Progenitor cell of endocrine pancreas (in vitro differentiated cells): ENCODE measurements at regions not wholly inside any gene's neighbourhood (a gene's known extent, or its start where the extent isn't known, plus 50 kb on each side); places are given as distances from the start of the nearest gene placed in this dataset.
"Not testable (repeated sequence)": the region's sequence is repeated elsewhere in the genome, so short reads cannot be mapped to it uniquely, and the experiment has no call there.

ENCODE experiments used
- DNase-seq: peaks from one replicate; pipeline ENCODE4 v3.0.0; 2021; ENCODE audit warnings: low spot score; ENCODE audit not compliant: unreplicated experiment
- H3K27ac Mint-ChIP-seq: 2 replicates; pipeline ENCODE4 v1.8.0; 2021; ENCODE audit warnings: mild to moderate bottlenecking, moderate library complexity, mixed read lengths
- H3K27me3 Mint-ChIP-seq: 2 replicates; pipeline ENCODE4 v1.8.0; 2021; ENCODE audit warnings: mixed read lengths
- H3K36me3 Mint-ChIP-seq: 2 replicates; pipeline ENCODE4 v1.8.0; 2022; ENCODE audit warnings: mixed read lengths; ENCODE audit not compliant: insufficient read depth
- H3K4me1 Mint-ChIP-seq: 2 replicates; pipeline ENCODE4 v1.8.0; 2021; ENCODE audit warnings: low read depth, mixed read lengths
- H3K4me3 Mint-ChIP-seq: 2 replicates; pipeline ENCODE4 v1.8.0; 2021; ENCODE audit warnings: low read depth, mild to moderate bottlenecking, moderate library complexity, mixed read lengths
- H3K9me3 Mint-ChIP-seq: 2 replicates; pipeline ENCODE4 v1.8.0; 2021; ENCODE audit warnings: low read depth, mixed read lengths
- CTCF ChIP-seq: fragments of 200-600 bp; sonication (generic); IDR thresholded peaks from one replicate; pipeline ENCODE4 v1.5.0; 2021; ENCODE audit warnings: antibody characterized with exemption, mild to moderate bottlenecking; ENCODE audit not compliant: unreplicated experiment

- Mint-ChIP-seq H3K27ac (no peak overlapping the region), H3K4me3 (no peak overlapping the region), H3K4me1 (no peaks in the 10 kb centered on the region), H3K36me3 (peaks cover 2% of the 10 kb centered on the region), H3K27me3 (no peaks in the 10 kb centered on the region), H3K9me3 (peaks cover 21% of the 10 kb centered on the region)
- TF ChIP-seq CTCF: no peak
- no peak for DNase-seq
These were observed 63.7 kb upstream of the WDFY3 start for GRCh38 chr4:85030156-85030555.

- not testable (repeated sequence) for DNase-seq, H3K27ac Mint-ChIP-seq, H3K27me3 Mint-ChIP-seq, H3K4me3 Mint-ChIP-seq, H3K36me3 Mint-ChIP-seq, H3K4me1 Mint-ChIP-seq
- peaks cover 21% of the 10 kb centered on the region for H3K9me3 Mint-ChIP-seq
These were observed 67.3 kb upstream of the WDFY3 start for GRCh38 chr4:85033838-85034237.

- H3K4me1 Mint-ChIP-seq: no peaks in the 10 kb centered on the region
- no peaks in the 10 kb centered on the region for H3K9me3 Mint-ChIP-seq
- no peak for DNase-seq
- H3K27me3 Mint-ChIP-seq: no peaks in the 10 kb centered on the region
- no peak for TF ChIP-seq CTCF
- no peak overlapping the region for H3K27ac Mint-ChIP-seq
- no peak overlapping the region for H3K4me3 Mint-ChIP-seq
- H3K36me3 Mint-ChIP-seq: no peaks in the 10 kb centered on the region
These were observed 73.0 kb upstream of the WDFY3 start for GRCh38 chr4:85039526-85039925.

GRCh38 chr4:85043812-85044496 is 77.5 kb upstream of the WDFY3 start:
- not testable (repeated sequence) for H3K4me3 Mint-ChIP-seq, H3K4me1 Mint-ChIP-seq, H3K27me3 Mint-ChIP-seq, DNase-seq, H3K9me3 Mint-ChIP-seq, H3K36me3 Mint-ChIP-seq, H3K27ac Mint-ChIP-seq

- no peak overlapping the region for H3K4me3 Mint-ChIP-seq
- H3K27me3 Mint-ChIP-seq: no peaks in the 10 kb centered on the region
- no peak for DNase-seq
- no peak overlapping the region for H3K27ac Mint-ChIP-seq
- TF ChIP-seq CTCF: no peak
- no peaks in the 10 kb centered on the region for H3K36me3 Mint-ChIP-seq
- H3K4me1 Mint-ChIP-seq: peaks cover 18% of the 10 kb centered on the region
- peaks cover 14% of the 10 kb centered on the region for H3K9me3 Mint-ChIP-seq
These were observed 84.2 kb upstream of the WDFY3 start for GRCh38 chr4:85050736-85051135.

- Mint-ChIP-seq H3K4me1 (peaks cover 18% of the 10 kb centered on the region), H3K27me3 (no peaks in the 10 kb centered on the region), H3K9me3 (peaks cover 7% of the 10 kb centered on the region), H3K4me3 (no peak overlapping the region), H3K27ac (peak overlapping the region; percentile 27), H3K36me3 (no peaks in the 10 kb centered on the region)
- TF ChIP-seq CTCF: no peak
- no peak for DNase-seq
These were observed 85.0 kb upstream of the WDFY3 start for GRCh38 chr4:85051526-85051925.

- DNase-seq, H3K27ac Mint-ChIP-seq, H3K4me3 Mint-ChIP-seq, H3K36me3 Mint-ChIP-seq, H3K27me3 Mint-ChIP-seq, H3K9me3 Mint-ChIP-seq: not testable (repeated sequence)
- peaks cover 16% of the 10 kb centered on the region for H3K4me1 Mint-ChIP-seq
These were observed 88.4 kb upstream of the WDFY3 start for GRCh38 chr4:85054925-85055324.
